Adrenal gland (tissue), 9 donors: ENCODE measurements at regions not wholly inside any gene's neighbourhood (a gene's known extent, or its start where the extent isn't known, plus 50 kb on each side); places are given as distances from the start of the nearest gene placed in this dataset.

Experiments used
- DNase-seq, 7 donors: peaks; one replicate each; pipeline ENCODE4 v3.0.0-alpha.2; 2019 to 2020
- H3K27ac ChIP-seq, 5 donors: fragments of 200-600 bp; sonication (generic) in 4 of 5; 1 replicate in 3 of 5; 2 replicates in 2 of 5; pipeline versions ENCODE4 v1.5.1 to v1.8.0; 2016 to 2020; ENCODE audit warnings: mild to moderate bottlenecking in 1 of 5
- H3K27me3 ChIP-seq: fragments of 200-600 bp; 2 replicates; pipeline ENCODE4 v1.8.0; 2021
- H3K36me3 ChIP-seq, 2 donors: fragments of 200-600 bp; replicated peaks in 1 of 2; 1 replicate in 1 of 2; 2 replicates in 1 of 2; pipeline versions ENCODE4 v1.5.1 to v1.8.0; 2018 to 2022
- H3K4me1 ChIP-seq, 2 donors: fragments of 200-600 bp; replicated peaks in 1 of 2; 1 replicate in 1 of 2; 2 replicates in 1 of 2; pipeline versions ENCODE4 v1.5.1 to v1.8.0; 2018 to 2021
- H3K4me3 ChIP-seq, 4 donors: fragments of 200-600 bp; sonication (generic) in 3 of 4; one replicate each; pipeline ENCODE4 v1.5.1; 2016 to 2018
- H3K9me3 ChIP-seq, 3 donors: fragments of 200-600 bp; sonication (generic) in 1 of 3; replicated peaks in 1 of 3; 1 replicate in 2 of 3; 2 replicates in 1 of 3; pipeline versions ENCODE4 v1.5.1 to v1.8.0; 2016 to 2021
- CTCF ChIP-seq, 6 experiments: fragments of 450-650 bp in 4 of 6; fragments of 200-600 bp in 2 of 6; sonication (generic) in 1 of 6; IDR thresholded peaks; 1 replicate in 5 of 6; 2 replicates in 1 of 6; pipeline versions ENCODE4 v1.5.1 to v1.8.0; 2016 to 2021; ENCODE audit warnings: antibody characterized with exemption in 6 of 6, mild to moderate bottlenecking in 2 of 6, moderate library complexity in 1 of 6
- POLR2A ChIP-seq, 2 donors: fragments of 450-650 bp; IDR thresholded peaks; one replicate each; pipeline ENCODE4 v1.6.1; 2017; ENCODE audit warnings: antibody characterized with exemption in 2 of 2, mild to moderate bottlenecking in 2 of 2, moderate library complexity in 1 of 2
- WGBS, 4 donors: extraction: QIAGEN DNeasy Blood & Tissue Kit in 2 of 4; methylation state at CpG; one replicate each; pipeline versions ENCODE4 v1.1.5 to v1.1.7; 2013 to 2017; 5-methylcytosine and 5-hydroxymethylcytosine counted together
- intact Hi-C, 2 donors: fragments of 100-400 bp; cut with DNase I; formaldehyde crosslinking; loops; one replicate each; pipeline versions ENCODE4 v1.14.1 to v1.15.0; 2022 to 2023
- donor health status: healthy with polysubstance abuse.
- donor health status: Bipolar disorder and iron deficiency.
- donor health status: DM: yes; HTN: yes; CAD: no.
- donor health status: DM: no; HTN: no; CAD: no.
- donor health status: DM: no; HTN: no; CAD: no.

- TF ChIP-seq POLR2A (IDR thresholded peaks at IDR 0.05) = no peak
- TF ChIP-seq CTCF (IDR thresholded peaks at IDR 0.05) = no peak
Observed at GRCh38 chr7:71034243-71034642, 97.7 kb upstream of the GALNT17 start.

GRCh38 chr7:71042591-71042990, 89.4 kb upstream of the GALNT17 start:
- TF ChIP-seq POLR2A (IDR thresholded peaks at IDR 0.05) (no peak), CTCF (IDR thresholded peaks at IDR 0.05) (no peak)
- H3K4me3 ChIP-seq = no peak overlapping the region
- H3K9me3 ChIP-seq = no peaks in the 10 kb centered on the region
- no peaks in the 10 kb centered on the region for H3K36me3 ChIP-seq
- 72 to 87% (median 79%) methylated on average over 5 of the region's 5 CpGs for WGBS, 4 donors
- no peak overlapping the region for H3K27ac ChIP-seq
- intact Hi-C loops = no loop called here
- no peaks in the 10 kb centered on the region for H3K4me1 ChIP-seq
- no peak for DNase-seq
- no peaks in the 10 kb centered on the region for H3K27me3 ChIP-seq

More at GRCh38 chr7:71034243-71034642, 97.7 kb upstream of the GALNT17 start:
- Histone ChIP-seq H3K4me3 (no peak overlapping the region), H3K4me1 (no peaks in the 10 kb centered on the region), H3K27me3 (no peaks in the 10 kb centered on the region), H3K27ac (no peak overlapping the region), H3K9me3 (no peaks in the 10 kb centered on the region), H3K36me3 (no peaks in the 10 kb centered on the region)
- 88 to 96% (median 89%) methylated on average over 2 of the region's 2 CpGs for WGBS, 4 donors
- intact Hi-C loops = no loop called here
- DNase-seq = no peak

GRCh38 chr7:71050492-71050891, 81.5 kb upstream of the GALNT17 start:
- DNase-seq = no peak
- H3K4me3 ChIP-seq = no peak overlapping the region
- H3K4me1 ChIP-seq = no peaks in the 10 kb centered on the region
- intact Hi-C loops = no loop called here
- WGBS, 4 donors = 74 to 92% (median 85%) methylated on average over 1 of the region's 1 CpG
- H3K27ac ChIP-seq = no peak overlapping the region
- H3K27me3 ChIP-seq = no peaks in the 10 kb centered on the region
- peaks cover 0 to 9% (median 0%) of the 10 kb centered on the region in 3 donors for H3K9me3 ChIP-seq
- no peaks in the 10 kb centered on the region for H3K36me3 ChIP-seq
- TF ChIP-seq CTCF (IDR thresholded peaks at IDR 0.05) (no peak), POLR2A (IDR thresholded peaks at IDR 0.05) (no peak)

GRCh38 chr7:71055504-71055903, 76.4 kb upstream of the GALNT17 start:
- no peak for DNase-seq
- TF ChIP-seq CTCF (IDR thresholded peaks at IDR 0.05) (no peak), POLR2A (IDR thresholded peaks at IDR 0.05) (no peak)
- no peak overlapping the region for H3K4me3 ChIP-seq
- no peaks in the 10 kb centered on the region for H3K27me3 ChIP-seq
- H3K36me3 ChIP-seq = no peaks in the 10 kb centered on the region
- peaks cover 0 to 6% (median 0%) of the 10 kb centered on the region in 3 donors for H3K9me3 ChIP-seq
- intact Hi-C loops = no loop called here
- H3K4me1 ChIP-seq = no peaks in the 10 kb centered on the region
- 70 to 77% (median 72%) methylated on average over 2 of the region's 2 CpGs for WGBS, 4 donors
- no peak overlapping the region for H3K27ac ChIP-seq
